Esophagus muscularis mucosa (tissue), 4 donors: ENCODE measurements at regions not wholly inside any gene's neighbourhood (a gene's known extent, or its start where the extent isn't known, plus 50 kb on each side); places are given as distances from the start of the nearest gene placed in this dataset.
"Not testable (repeated sequence)": the region's sequence is repeated elsewhere in the genome, so short reads cannot be mapped to it uniquely, and the experiment has no call there.

Source experiments
- DNase-seq: peaks from one replicate; pipeline ENCODE4 v3.0.0-alpha.2; 2017; ENCODE audit errors: extremely low spot score
- H3K27ac ChIP-seq, 4 donors: fragments of 200-600 bp; sonication (generic); replicated peaks in 1 of 4; 1 replicate in 3 of 4; 2 replicates in 1 of 4; pipeline ENCODE4 v1.5.1; 2016 to 2019; ENCODE audit warnings: mild to moderate bottlenecking in 1 of 4
- H3K27me3 ChIP-seq, 4 donors: fragments of 200-600 bp; sonication (generic); one replicate each; pipeline versions ENCODE4 v1.5.1 to v1.6.0; 2016 to 2019
- H3K36me3 ChIP-seq, 4 donors: fragments of 200-600 bp; sonication (generic); one replicate each; pipeline ENCODE4 v1.5.1; 2016 to 2019
- H3K4me1 ChIP-seq, 4 donors: fragments of 200-600 bp; sonication (generic); one replicate each; pipeline ENCODE4 v1.5.1; 2016 to 2019
- H3K4me3 ChIP-seq, 4 donors: fragments of 200-600 bp; sonication (generic); 1 replicate in 2 of 4; 2 replicates in 2 of 4; pipeline ENCODE4 v1.5.1; 2016 to 2019; ENCODE audit warnings: mild to moderate bottlenecking in 4 of 4, moderate library complexity in 1 of 4
- H3K9me3 ChIP-seq, 4 donors: fragments of 200-600 bp; sonication (generic); 1 replicate in 3 of 4; 2 replicates in 1 of 4; pipeline ENCODE4 v1.5.1; 2016 to 2019
- CTCF ChIP-seq, 3 experiments: fragments of 200-600 bp in 2 of 3; fragments of 450-650 bp in 1 of 3; sonication (generic) in 2 of 3; IDR thresholded peaks; one replicate each; pipeline ENCODE4 v1.5.1; 2017 to 2019; ENCODE audit warnings: antibody characterized with exemption in 3 of 3, mild to moderate bottlenecking in 2 of 3, moderate library complexity in 1 of 3
- EP300 ChIP-seq: sonication (generic); formaldehyde crosslinking; IDR thresholded peaks from one replicate; pipeline ENCODE4 v1.6.1; 2017; ENCODE audit warnings: antibody characterized with exemption
- POLR2A ChIP-seq: fragments of 450-650 bp; IDR thresholded peaks from one replicate; pipeline ENCODE4 v1.6.1; 2017; ENCODE audit warnings: antibody characterized with exemption, moderate library complexity, mild to moderate bottlenecking, low read depth
- POLR2AphosphoS5 ChIP-seq, 2 donors: sonication (generic); formaldehyde crosslinking; IDR thresholded peaks; one replicate each; pipeline ENCODE4 v1.6.1; 2017; ENCODE audit warnings: antibody characterized with exemption in 2 of 2
- WGBS: methylation state at CpG from one replicate; pipeline ENCODE4 v1.1.5; 2018; 5-methylcytosine and 5-hydroxymethylcytosine counted together
- intact Hi-C: fragments of 100-400 bp; cut with DNase I; formaldehyde crosslinking; loops from one replicate; pipeline ENCODE4 v1.15.1; 2023

GRCh38 chr13:86922936-86923335 lies 748.2 kb upstream of the SLITRK5 start:
- H3K4me3 ChIP-seq = no peak overlapping the region
- TF ChIP-seq EP300 = no peak
- TF ChIP-seq POLR2A = no peak
- TF ChIP-seq CTCF (IDR thresholded peaks at IDR 0.05) = no peak
- TF ChIP-seq POLR2AphosphoS5 (IDR thresholded peaks at IDR 0.05) = no peak
- H3K4me1 ChIP-seq = no peaks in the 10 kb centered on the region
- no peak overlapping the region for H3K27ac ChIP-seq
- 35% methylated on average over 5 of the region's 5 CpGs for WGBS
- H3K9me3 ChIP-seq = no peaks in the 10 kb centered on the region
- no peaks in the 10 kb centered on the region for H3K27me3 ChIP-seq
- H3K36me3 ChIP-seq = no peaks in the 10 kb centered on the region
- no peak for DNase-seq
- intact Hi-C loops = no loop called here

- H3K27ac ChIP-seq, H3K27me3 ChIP-seq, H3K4me3 ChIP-seq, H3K9me3 ChIP-seq, intact Hi-C loops, H3K36me3 ChIP-seq, DNase-seq, H3K4me1 ChIP-seq: not testable (repeated sequence)
- WGBS = 95% methylated on average over 3 of the region's 3 CpGs
Observed at GRCh38 chr13:86926916-86927315, 744.3 kb upstream of the SLITRK5 start.

GRCh38 chr13:86932776-86933334 lies 738.3 kb upstream of the SLITRK5 start:
- intact Hi-C loops = no loop called here
- no peak overlapping the region for H3K4me3 ChIP-seq
- TF ChIP-seq CTCF (IDR thresholded peaks at IDR 0.05) (no peak), EP300 (no peak), POLR2A (no peak), POLR2AphosphoS5 (IDR thresholded peaks at IDR 0.05) (no peak)
- H3K9me3 ChIP-seq = no peaks in the 10 kb centered on the region
- no peaks in the 10 kb centered on the region for H3K27me3 ChIP-seq
- no peak overlapping the region for H3K27ac ChIP-seq
- 12% methylated on average over 3 of the region's 3 CpGs for WGBS
- DNase-seq = no peak
- H3K4me1 ChIP-seq = no peaks in the 10 kb centered on the region
- no peaks in the 10 kb centered on the region for H3K36me3 ChIP-seq

- WGBS = 87% methylated on average over 3 of the region's 3 CpGs
- intact Hi-C loops = no loop called here
- H3K36me3 ChIP-seq = no peaks in the 10 kb centered on the region
- DNase-seq = no peak
- H3K4me1 ChIP-seq = no peaks in the 10 kb centered on the region
- TF ChIP-seq POLR2AphosphoS5 (IDR thresholded peaks at IDR 0.05) (no peak), POLR2A (no peak), EP300 (no peak), CTCF (IDR thresholded peaks at IDR 0.05) (no peak)
- no peaks in the 10 kb centered on the region for H3K9me3 ChIP-seq
- no peaks in the 10 kb centered on the region for H3K27me3 ChIP-seq
- no peak overlapping the region for H3K27ac ChIP-seq
- H3K4me3 ChIP-seq = no peak overlapping the region
Observed at GRCh38 chr13:86933676-86934075, 737.5 kb upstream of the SLITRK5 start.

GRCh38 chr13:86937316-86937715 lies 733.9 kb upstream of the SLITRK5 start:
- WGBS = 66% methylated on average over 2 of the region's 2 CpGs
- H3K27ac ChIP-seq = no peak overlapping the region
- TF ChIP-seq POLR2A (no peak), EP300 (no peak), POLR2AphosphoS5 (IDR thresholded peaks at IDR 0.05) (no peak), CTCF (IDR thresholded peaks at IDR 0.05) (no peak)
- intact Hi-C loops = no loop called here
- H3K27me3 ChIP-seq = no peaks in the 10 kb centered on the region
- H3K9me3 ChIP-seq = no peaks in the 10 kb centered on the region
- no peaks in the 10 kb centered on the region for H3K36me3 ChIP-seq
- no peak for DNase-seq
- H3K4me1 ChIP-seq = no peaks in the 10 kb centered on the region
- H3K4me3 ChIP-seq = no peak overlapping the region
